ENCODE measurements at regions not wholly inside any gene's neighbourhood (a gene's known extent, or its start where the extent isn't known, plus 50 kb on each side); places are given as distances from the start of the nearest gene placed in this dataset.

- TF ChIP-seq, protein P1, sequence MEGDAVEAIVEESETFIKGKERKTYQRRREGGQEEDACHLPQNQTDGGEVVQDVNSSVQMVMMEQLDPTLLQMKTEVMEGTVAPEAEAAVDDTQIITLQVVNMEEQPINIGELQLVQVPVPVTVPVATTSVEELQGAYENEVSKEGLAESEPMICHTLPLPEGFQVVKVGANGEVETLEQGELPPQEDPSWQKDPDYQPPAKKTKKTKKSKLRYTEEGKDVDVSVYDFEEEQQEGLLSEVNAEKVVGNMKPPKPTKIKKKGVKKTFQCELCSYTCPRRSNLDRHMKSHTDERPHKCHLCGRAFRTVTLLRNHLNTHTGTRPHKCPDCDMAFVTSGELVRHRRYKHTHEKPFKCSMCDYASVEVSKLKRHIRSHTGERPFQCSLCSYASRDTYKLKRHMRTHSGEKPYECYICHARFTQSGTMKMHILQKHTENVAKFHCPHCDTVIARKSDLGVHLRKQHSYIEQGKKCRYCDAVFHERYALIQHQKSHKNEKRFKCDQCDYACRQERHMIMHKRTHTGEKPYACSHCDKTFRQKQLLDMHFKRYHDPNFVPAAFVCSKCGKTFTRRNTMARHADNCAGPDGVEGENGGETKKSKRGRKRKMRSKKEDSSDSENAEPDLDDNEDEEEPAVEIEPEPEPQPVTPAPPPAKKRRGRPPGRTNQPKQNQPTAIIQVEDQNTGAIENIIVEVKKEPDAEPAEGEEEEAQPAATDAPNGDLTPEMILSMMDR (IDR thresholded peaks at IDR 0.05; ENCODE audit: extremely low read depth, insufficient read depth, missing control alignments) = no peak
- no peak for DNase-seq (ENCODE audit: low spot score)
- in situ Hi-C loops (cut with MboI; ENCODE audit: low pct_unique_long_range_greater_than_20kb, low sequenced_read_pairs, unreplicated experiment) = no loop called here
These were observed 223.9 kb downstream of the LACC1 start for GRCh38 chr13:44103429-44104196.

DNA sequence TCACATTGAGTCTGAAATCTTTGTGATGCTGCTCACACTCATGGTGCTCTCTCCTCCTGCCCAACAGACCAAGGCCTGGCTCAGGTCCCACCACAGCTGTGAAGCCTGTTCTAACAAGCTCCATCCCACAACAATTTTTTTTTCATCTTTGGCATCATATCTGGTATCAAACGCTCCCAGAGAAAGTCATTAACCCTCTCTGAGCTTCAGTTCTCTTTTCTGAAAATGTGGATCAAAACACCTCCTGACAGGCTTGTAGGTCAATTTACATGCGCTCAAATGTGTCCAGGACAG lies 224.4 kb downstream of the LACC1 start:
- no peak for DNase-seq (ENCODE audit: low spot score)
- in situ Hi-C loops (cut with MboI; ENCODE audit: low pct_unique_long_range_greater_than_20kb, low sequenced_read_pairs, unreplicated experiment) = no loop called here
- TF ChIP-seq, protein P1 (IDR thresholded peaks at IDR 0.05; ENCODE audit: extremely low read depth, insufficient read depth, missing control alignments) = no peak

GRCh38 chr13:44104969-44105368 lies 225.3 kb downstream of the LACC1 start:
- TF ChIP-seq, protein P1 (IDR thresholded peaks at IDR 0.05; ENCODE audit: extremely low read depth, insufficient read depth, missing control alignments) = no peak
- no peak for DNase-seq (ENCODE audit: low spot score)
- in situ Hi-C loops (cut with MboI; ENCODE audit: low pct_unique_long_range_greater_than_20kb, low sequenced_read_pairs, unreplicated experiment) = no loop called here

GRCh38 chr13:44106266-44107152 lies 226.8 kb downstream of the LACC1 start:
- no peak for DNase-seq (ENCODE audit: low spot score)
- TF ChIP-seq, protein P1 (IDR thresholded peaks at IDR 0.05; ENCODE audit: extremely low read depth, insufficient read depth, missing control alignments) = no peak
- in situ Hi-C loops (cut with MboI; ENCODE audit: low pct_unique_long_range_greater_than_20kb, low sequenced_read_pairs, unreplicated experiment) = no loop called here

DNA sequence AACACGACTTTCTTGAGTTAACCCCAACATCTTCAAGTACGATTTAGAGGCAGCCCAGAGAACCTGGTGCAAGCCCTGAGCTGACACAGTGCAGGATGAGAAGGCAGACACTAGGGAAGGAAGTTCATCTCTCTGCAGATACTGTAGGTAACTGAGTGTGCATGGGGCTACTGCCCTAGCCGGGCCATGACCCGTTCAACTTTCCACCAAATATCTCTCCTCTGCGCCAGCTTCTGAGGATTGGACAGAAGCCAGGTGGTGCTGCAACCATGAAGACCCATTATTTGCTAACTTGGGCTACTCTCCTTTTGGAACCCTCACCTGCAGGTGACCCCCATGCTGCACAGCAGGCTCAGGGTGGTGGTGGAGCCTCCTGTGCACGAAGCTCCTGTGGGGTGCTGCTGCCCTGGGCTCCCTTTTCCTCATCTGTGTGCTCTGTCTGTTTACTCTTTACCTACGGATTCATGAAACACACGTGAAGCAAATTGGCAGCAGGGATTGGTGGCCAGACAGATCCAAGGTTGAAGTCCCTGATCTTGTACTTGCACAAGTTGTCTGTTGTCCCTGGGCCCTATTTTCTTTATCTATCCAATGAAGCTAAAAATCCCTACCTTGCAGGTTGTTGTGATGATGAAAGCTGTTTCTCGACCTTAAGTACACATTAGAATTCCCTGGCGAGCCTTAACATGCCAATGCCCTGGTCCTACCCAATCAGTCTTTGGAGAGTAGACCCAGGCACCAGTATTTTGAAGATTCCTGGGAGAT lies 227.8 kb downstream of the LACC1 start:
- no peak for DNase-seq (ENCODE audit: low spot score)
- in situ Hi-C loops (cut with MboI; ENCODE audit: low pct_unique_long_range_greater_than_20kb, low sequenced_read_pairs, unreplicated experiment) = no loop called here

More for the DNA sequence above, 227.8 kb downstream of the LACC1 start:
- TF ChIP-seq, protein P1 (IDR thresholded peaks at IDR 0.05; ENCODE audit: extremely low read depth, insufficient read depth, missing control alignments) = no peak
